Stomach (tissue), 4 donors: ENCODE measurements at regions not wholly inside any gene's neighbourhood (a gene's known extent, or its start where the extent isn't known, plus 50 kb on each side); places are given as distances from the start of the nearest gene placed in this dataset.
"Not testable (repeated sequence)": the region's sequence is repeated elsewhere in the genome, so short reads cannot be mapped to it uniquely, and the experiment has no call there.

Source experiments
- CTCF ChIP-seq, 7 experiments: fragments of 450-650 bp in 4 of 7; fragments of 200-600 bp in 3 of 7; sonication (generic) in 3 of 7; IDR thresholded peaks; one replicate each; pipeline ENCODE4 v1.5.1; 2016 to 2019; ENCODE audit warnings: antibody characterized with exemption in 7 of 7, control low read depth in 2 of 7, mild to moderate bottlenecking in 1 of 7
- EP300 ChIP-seq: sonication (generic); formaldehyde crosslinking; IDR thresholded peaks from one replicate; pipeline ENCODE4 v1.6.1; 2017; ENCODE audit warnings: antibody characterized with exemption
- POLR2A ChIP-seq, 4 donors: fragments of 450-650 bp; IDR thresholded peaks; one replicate each; pipeline ENCODE4 v1.6.1; 2016; ENCODE audit warnings: antibody characterized with exemption in 4 of 4, control low read depth in 2 of 4, mild to moderate bottlenecking in 1 of 4, moderate library complexity in 1 of 4
- POLR2AphosphoS5 ChIP-seq, 3 donors: sonication (generic); formaldehyde crosslinking; IDR thresholded peaks; one replicate each; pipeline ENCODE4 v1.6.1; 2016; ENCODE audit warnings: antibody characterized with exemption in 3 of 3

- not testable (repeated sequence) for TF ChIP-seq CTCF (IDR thresholded peaks at IDR 0.05); EP300; POLR2A (IDR thresholded peaks at IDR 0.05); POLR2AphosphoS5 (IDR thresholded peaks at IDR 0.05)
Observed at GRCh38 chr5:71343994-71344393, 111.5 kb upstream of the BDP1 start.
